HG02938 (cell line): ENCODE measurements at regions not wholly inside any gene's neighbourhood (a gene's known extent, or its start where the extent isn't known, plus 50 kb on each side); places are given as distances from the start of the nearest gene placed in this dataset.
"Not testable (repeated sequence)": the region's sequence is repeated elsewhere in the genome, so short reads cannot be mapped to it uniquely, and the experiment has no call there.

Experiments used
- ATAC-seq: cut with Tn5 transposase; IDR thresholded peaks from one replicate; pipeline ENCODE4 v1.9.1; 2021; ENCODE audit warnings: mild to moderate bottlenecking, moderate library complexity; ENCODE audit not compliant: unreplicated experiment

GRCh38 chr12:89191597-89191996, 160.7 kb downstream of the DUSP6 start:
- not testable (repeated sequence) for ATAC-seq

GRCh38 chr12:89189448-89189847, 162.9 kb downstream of the DUSP6 start:
- no peak for ATAC-seq

GRCh38 chr12:89187507-89187906, 164.8 kb downstream of the DUSP6 start:
- ATAC-seq, result no peak

GRCh38 chr12:89185889-89186288, 166.4 kb downstream of the DUSP6 start:
- ATAC-seq, result no peak

- no peak for ATAC-seq
These were observed 167.1 kb downstream of the DUSP6 start for GRCh38 chr12:89185181-89185580.

GRCh38 chr12:89183985-89184435, 168.3 kb downstream of the DUSP6 start:
- no peak for ATAC-seq

GRCh38 chr12:89181271-89181920, 170.9 kb downstream of the DUSP6 start:
- ATAC-seq, result no peak

- ATAC-seq, result no peak
These were observed 171.8 kb downstream of the DUSP6 start for GRCh38 chr12:89180496-89180895.

GRCh38 chr12:89179983-89180382, 172.3 kb downstream of the DUSP6 start:
- no peak for ATAC-seq

- no peak for ATAC-seq
These were observed 173.1 kb downstream of the DUSP6 start for GRCh38 chr12:89179245-89179644.

- ATAC-seq, result no peak
These were observed 174.4 kb downstream of the DUSP6 start for GRCh38 chr12:89177802-89178395.

- ATAC-seq, result no peak
These were observed 175.6 kb downstream of the DUSP6 start for GRCh38 chr12:89176676-89177075.

- no peak for ATAC-seq
These were observed 178.6 kb downstream of the DUSP6 start for GRCh38 chr12:89173678-89174077.

- no peak for ATAC-seq
These were observed 179.2 kb downstream of the DUSP6 start for GRCh38 chr12:89173096-89173495.

- no peak for ATAC-seq
These were observed 180.1 kb downstream of the DUSP6 start for GRCh38 chr12:89172224-89172623.

GRCh38 chr12:89169321-89169720, 183.0 kb downstream of the DUSP6 start:
- no peak for ATAC-seq

- ATAC-seq, result no peak
These were observed 184.3 kb downstream of the DUSP6 start for GRCh38 chr12:89167986-89168385.

GRCh38 chr12:89166525-89166934, 185.8 kb downstream of the DUSP6 start:
- ATAC-seq, result peak; percentile 93

- no peak for ATAC-seq
These were observed 186.2 kb downstream of the DUSP6 start for GRCh38 chr12:89166121-89166520.

- ATAC-seq, result no peak
These were observed 186.6 kb downstream of the DUSP6 start for GRCh38 chr12:89165703-89166102.

- ATAC-seq, result no peak
These were observed 188.4 kb downstream of the DUSP6 start for GRCh38 chr12:89163918-89164317.

- no peak for ATAC-seq
These were observed 189.6 kb downstream of the DUSP6 start for GRCh38 chr12:89162589-89163261.
